Sigmoid colon (tissue), 4 donors: ENCODE measurements at regions not wholly inside any gene's neighbourhood (a gene's known extent, or its start where the extent isn't known, plus 50 kb on each side); places are given as distances from the start of the nearest gene placed in this dataset.

ENCODE experiments used
- EP300 ChIP-seq, 4 donors: sonication (generic); formaldehyde crosslinking; IDR thresholded peaks; one replicate each; pipeline ENCODE4 v1.6.1; 2017; ENCODE audit warnings: antibody characterized with exemption in 4 of 4
- POLR2A ChIP-seq, 2 donors: fragments of 450-650 bp; IDR thresholded peaks; one replicate each; pipeline ENCODE4 v1.6.1; 2016; ENCODE audit warnings: antibody characterized with exemption in 2 of 2, mild to moderate bottlenecking in 2 of 2, moderate library complexity in 2 of 2
- TF ChIP-seq, protein P1 (sequence below), 4 experiments: fragments of 450-650 bp in 3 of 4; fragments of 200-600 bp in 1 of 4; IDR thresholded peaks; one replicate each; pipeline ENCODE4 v1.5.1; 2016 to 2019; ENCODE audit warnings: antibody characterized with exemption in 4 of 4, mild to moderate bottlenecking in 3 of 4, moderate library complexity in 2 of 4

DNA sequence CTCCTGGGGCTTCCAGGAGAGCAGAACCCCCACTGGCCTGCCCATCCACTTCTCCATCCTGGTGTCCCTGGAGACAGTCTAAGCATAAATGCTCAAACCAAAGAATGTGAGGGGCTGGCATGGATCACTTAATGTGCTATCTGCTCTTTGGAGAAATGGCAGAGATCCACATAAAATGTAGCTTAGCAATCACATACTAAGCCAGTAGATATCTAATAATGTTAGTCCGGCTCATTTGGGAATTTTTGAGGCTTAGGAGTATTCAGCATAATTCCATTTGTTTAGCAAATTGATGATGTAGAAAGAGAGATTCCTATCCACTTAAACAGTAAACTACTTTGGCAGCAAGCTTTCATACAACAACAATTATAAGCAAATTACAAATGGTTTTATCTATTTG, 90.7 kb downstream of the TENT5C start:
- TF ChIP-seq POLR2A (IDR thresholded peaks at IDR 0.05) (no peak), EP300 (IDR thresholded peaks at IDR 0.05) (no peak)
- TF ChIP-seq, protein P1, sequence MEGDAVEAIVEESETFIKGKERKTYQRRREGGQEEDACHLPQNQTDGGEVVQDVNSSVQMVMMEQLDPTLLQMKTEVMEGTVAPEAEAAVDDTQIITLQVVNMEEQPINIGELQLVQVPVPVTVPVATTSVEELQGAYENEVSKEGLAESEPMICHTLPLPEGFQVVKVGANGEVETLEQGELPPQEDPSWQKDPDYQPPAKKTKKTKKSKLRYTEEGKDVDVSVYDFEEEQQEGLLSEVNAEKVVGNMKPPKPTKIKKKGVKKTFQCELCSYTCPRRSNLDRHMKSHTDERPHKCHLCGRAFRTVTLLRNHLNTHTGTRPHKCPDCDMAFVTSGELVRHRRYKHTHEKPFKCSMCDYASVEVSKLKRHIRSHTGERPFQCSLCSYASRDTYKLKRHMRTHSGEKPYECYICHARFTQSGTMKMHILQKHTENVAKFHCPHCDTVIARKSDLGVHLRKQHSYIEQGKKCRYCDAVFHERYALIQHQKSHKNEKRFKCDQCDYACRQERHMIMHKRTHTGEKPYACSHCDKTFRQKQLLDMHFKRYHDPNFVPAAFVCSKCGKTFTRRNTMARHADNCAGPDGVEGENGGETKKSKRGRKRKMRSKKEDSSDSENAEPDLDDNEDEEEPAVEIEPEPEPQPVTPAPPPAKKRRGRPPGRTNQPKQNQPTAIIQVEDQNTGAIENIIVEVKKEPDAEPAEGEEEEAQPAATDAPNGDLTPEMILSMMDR (IDR thresholded peaks at IDR 0.05): no peak
